AG20443 (cell line): ENCODE measurements at regions not wholly inside any gene's neighbourhood (a gene's known extent, or its start where the extent isn't known, plus 50 kb on each side); places are given as distances from the start of the nearest gene placed in this dataset.

Source experiments
- DNase-seq: peaks from one replicate; pipeline ENCODE4 v3.0.0; 2012; ENCODE audit warnings: low spot score, mixed read lengths

DNA sequence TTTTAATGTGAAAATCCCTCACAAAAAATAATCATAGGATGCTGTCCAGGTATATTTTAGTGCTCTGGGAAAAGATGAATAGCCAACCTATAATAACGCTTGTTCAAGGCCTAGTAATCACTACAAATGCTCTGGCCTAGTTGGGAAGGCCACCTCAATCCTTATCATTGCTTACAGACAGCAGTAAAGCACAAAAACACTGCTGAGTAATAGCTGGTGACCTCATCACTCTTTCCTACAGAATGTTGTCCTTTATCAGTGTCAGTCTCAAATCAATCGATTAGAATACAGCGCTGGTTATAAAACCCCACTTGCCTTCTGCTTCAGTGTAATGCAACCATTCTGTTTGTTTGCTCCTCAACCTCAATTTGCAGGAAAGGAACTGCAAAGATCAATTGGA, 72.6 kb upstream of the STEAP1 start:
- DNase-seq, result no peak

DNA sequence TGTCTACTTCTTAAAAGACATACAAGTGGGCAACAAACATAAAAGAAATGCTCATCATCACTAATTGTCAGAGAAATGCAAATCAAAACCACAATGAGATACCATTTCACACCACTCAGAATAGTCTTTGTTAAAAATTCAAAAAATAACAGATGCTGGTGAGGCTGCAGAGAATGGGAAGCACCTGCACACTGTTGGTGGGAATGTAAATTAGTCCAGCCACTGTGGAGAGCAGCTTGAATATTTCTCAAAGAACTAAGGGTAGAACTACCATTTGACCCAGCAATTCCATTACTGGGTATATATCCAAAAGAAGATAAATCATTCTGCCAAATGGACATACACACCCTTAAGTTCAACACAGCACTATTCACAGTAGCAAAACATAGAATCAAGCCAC, 61.8 kb upstream of the STEAP1 start:
- no peak for DNase-seq

DNA sequence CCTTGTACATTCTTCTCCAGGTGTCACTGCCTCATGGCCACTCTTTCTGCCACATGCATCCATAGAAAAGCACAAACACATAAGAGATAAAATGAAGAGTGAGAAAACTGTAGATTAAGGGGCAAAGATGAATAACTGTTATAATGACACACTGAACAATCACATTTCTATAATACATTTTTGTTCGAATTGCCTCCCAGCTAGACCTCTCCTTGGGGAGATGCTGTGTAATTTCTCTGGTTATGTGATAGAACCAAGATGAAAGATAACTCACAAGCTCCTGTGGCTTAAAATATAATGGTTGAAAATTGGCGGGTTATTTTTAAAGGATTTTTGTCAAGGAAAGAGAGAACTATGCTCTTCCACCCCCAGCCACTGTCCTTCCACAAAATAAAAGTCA, 60.2 kb upstream of the STEAP1 start:
- DNase-seq, result no peak
